GM18867 (cell line): ENCODE measurements at regions not wholly inside any gene's neighbourhood (a gene's known extent, or its start where the extent isn't known, plus 50 kb on each side); places are given as distances from the start of the nearest gene placed in this dataset.

Experiments used
- ATAC-seq: cut with Tn5 transposase; IDR thresholded peaks from one replicate; pipeline ENCODE4 v1.9.1; 2021; ENCODE audit warnings: mild to moderate bottlenecking, moderate library complexity; ENCODE audit not compliant: unreplicated experiment

DNA sequence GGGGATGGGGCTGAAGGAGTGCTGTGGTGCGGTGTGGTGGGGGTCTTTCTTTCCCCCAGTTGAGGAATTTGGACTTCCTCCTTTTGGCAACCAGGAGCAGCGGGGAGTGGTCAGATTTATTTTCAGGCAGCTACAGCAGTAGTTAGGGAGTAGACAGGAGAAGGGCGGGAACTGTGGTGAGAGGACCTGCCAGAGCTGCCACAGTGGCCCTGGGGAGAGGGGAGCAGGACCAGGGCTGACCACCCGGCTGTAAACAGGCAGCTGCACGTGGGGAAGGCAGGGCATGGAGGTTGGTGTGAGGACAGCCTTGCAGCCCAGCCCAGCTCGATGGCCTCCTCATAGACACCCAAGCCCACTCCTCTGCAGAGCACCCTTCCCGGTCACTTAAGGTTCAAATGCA, 197.2 kb downstream of the GLI2 start:
- ATAC-seq = no peak

DNA sequence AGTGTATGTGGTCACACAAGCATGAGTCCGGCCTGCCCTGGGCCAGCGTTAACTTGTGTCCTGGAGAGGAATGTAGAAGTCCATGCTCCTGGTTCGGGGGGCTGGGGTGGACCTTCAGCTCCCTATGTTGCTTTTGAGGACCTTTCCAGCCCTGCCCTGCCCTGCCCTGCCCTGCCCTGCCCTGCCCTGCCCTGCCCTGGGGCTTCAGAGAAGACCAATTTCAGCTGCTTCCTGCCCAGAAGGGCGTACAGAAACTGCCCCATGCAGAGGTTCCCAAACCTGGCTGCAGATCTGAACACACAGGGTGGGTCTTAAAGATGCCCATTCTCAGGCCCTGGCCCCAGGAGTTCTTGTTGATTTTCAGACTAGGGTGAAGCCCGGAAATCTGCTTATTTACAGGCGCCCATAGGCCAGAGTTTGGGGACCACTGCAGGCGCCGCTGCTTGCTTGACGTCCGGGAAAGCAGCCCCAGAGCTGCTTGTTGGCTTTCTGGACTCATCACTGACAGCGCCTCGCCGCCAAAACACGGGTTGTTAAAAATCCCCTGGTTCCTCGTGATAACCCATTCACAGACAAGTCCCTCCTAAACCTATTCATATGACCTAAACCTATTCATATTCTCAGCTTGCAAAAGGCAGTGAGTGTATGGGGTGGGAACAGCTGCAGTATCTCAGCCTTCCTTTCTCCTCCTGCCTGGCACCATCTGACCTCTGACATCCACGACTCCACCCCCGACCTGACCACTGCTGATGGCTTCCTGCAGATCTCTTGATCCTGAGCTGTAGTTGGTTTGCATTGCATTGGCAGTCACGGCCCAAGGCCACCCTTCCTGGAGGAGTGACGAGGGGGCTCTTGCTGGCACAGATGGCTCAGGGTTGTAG, 198.3 kb downstream of the GLI2 start:
- ATAC-seq = no peak

DNA sequence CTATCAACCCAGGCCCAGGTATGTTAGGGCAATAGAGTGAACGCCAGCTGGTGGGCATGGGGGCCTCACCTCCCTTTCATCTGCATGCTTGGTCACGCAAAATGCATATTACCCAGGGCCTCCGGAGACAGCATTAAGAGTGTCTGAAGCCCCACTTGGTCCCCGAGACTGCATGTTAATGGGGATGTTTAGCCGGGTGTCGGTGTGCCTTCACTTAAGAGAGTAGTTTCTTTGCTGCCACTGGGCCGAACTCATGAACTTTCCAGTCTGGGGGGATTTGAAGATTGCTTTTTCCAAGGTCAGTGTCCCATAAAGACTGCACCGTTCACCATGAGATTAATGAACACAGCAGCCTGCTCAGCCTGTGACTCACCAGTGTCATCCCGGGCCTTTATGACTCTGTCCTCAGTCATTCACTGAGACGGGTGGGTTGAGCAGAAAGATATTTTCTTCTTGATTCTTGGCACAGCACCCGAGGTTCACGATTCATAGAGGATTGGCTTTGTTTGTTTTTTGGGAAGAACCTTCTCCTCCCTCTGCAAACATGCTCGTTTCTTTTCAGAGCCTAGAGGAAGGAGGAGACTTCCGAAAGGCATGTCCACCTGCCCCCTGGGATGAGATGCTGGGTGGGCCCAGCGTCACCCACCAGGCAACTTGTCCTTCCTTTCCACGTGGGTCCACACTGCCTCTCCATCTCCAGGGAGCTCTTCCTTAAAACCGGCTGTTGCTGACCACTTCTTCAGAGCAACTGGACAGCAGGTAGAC, 199.1 kb downstream of the GLI2 start:
- no peak for ATAC-seq

DNA sequence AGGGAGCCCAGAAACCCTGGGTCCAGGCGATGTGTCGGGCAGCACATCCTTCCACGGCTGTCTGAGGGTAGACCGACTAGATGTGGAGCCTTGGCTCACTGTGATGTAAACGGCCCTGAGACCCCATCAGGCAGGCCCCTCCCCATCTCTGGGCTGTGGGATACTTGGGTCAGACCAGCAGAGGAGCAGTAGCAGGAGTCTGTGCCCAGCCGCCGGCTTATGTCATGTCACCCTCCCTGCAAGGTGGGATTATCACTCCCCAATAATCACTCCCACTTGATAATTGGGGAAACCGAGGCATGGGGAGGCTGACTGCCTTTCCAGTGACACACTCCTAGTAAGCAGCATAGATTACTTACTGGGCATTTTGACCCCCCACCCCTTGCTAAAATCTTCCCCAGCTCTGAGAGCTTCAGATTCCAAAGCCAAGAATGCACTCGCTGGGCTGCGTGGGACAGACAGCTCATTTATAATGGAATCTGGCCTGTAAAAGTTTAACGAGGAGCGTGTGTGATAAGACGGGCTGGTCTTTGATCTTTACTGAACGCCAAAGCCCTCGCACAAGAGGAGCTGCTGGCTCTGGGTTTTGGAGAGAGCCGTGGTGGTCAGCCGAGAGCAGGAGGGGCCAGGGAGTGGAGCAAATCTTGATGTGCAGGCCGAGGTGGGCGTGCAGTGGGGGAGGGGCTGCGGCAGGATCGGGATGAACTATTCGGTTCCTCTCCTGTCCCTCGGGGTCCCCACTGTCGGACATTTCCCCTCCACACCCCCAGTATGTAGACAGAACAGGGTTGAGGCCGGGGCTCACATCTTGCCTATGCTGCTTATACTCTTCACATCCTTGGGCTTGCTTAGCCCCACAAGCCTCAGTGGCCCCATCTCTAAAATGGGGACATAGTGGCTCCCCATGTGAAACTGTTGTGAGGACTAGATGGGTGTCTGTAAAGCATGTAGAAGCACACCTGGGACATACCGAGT, 200.0 kb downstream of the GLI2 start:
- ATAC-seq = no peak

DNA sequence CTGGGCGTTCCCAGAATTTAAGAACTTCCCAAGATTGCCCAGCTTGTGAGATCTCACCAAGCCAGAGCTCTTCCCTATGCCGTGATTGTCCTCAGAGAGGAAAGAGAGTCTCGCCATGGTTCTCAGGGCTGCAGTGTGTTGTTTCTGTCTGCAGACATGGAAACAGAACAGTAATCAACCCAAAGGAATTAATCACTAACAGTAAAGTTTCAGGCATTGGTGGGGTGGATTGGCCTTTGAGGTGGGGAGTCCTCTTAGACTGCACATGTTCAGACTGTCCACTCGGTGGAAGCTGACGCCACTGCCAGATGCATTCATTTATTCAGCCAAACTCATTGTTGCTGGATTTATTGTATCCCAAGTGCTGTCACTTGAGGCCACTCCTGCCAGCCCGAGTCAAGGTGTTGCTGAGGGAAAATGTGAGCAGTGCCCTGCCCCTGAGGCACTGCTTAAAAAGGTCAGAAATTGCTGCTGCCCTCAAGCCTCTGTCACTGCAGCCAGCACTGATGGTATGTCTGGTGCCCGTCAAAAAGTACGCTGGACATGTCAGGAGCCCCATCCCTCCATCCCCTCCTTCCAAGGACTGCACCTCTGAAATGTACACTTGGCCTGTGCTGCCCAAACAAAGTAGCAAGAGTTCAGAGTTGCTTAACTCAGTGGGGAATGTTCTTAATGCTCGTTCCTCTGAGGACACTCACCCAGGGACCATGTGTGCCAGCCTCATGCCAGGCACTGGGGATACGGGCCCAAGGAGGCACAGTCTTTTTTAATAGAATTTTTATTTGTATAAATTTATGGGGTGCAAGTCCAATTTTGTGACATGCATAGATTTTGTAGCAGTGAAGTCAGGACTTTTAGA, 201.0 kb downstream of the GLI2 start:
- no peak for ATAC-seq

DNA sequence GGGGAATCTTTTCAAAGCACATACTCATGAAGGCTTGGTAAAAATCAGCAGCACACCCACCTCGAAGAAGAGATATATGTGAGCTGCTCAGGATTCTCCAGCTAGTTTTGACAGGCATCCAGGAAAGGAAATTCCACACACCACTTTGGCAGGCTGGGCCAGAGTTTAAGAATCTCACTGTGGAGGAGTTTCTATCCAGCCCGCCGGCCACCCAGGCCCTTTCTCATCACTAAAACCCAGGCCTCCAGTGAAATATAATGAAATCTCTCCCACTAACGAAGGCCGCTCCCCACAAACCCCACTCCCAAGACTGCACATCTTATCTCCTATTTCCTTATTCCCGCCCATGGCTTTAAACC, 202.0 kb downstream of the GLI2 start:
- no peak for ATAC-seq

DNA sequence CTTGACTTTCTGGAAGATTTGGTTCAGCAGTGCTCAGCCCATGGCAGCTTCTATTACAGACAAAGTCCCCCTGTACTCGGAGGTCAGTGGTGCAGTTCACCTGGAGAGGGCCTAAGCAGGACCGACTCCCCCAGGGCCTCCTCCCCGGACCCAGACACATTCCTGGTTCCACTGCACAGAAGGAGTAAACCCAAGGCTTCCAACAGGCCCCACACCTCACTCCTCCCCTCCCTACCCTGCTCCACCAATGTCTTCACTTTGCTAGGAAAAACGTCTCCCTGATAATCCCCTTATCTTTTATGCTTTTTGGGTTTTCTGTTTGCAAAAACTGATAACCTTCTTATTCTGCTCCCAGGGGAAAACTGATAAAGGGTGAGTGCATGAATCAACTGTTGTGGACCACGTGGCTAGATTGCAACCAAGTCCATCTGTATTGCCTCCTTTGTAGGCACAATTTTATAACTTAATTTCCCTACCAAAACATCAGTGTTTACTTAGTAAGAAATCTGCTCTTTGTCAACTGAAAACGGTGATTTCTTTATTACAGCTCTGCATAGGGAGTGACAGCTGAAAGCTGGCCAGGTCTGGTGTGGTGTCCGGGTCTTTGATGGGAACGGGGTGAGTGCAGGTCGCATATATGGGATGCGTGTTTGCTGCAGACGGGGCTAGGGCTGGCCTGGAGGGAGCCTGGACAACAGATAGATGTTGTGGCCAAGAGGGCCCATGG, 202.5 kb downstream of the GLI2 start:
- no peak for ATAC-seq

DNA sequence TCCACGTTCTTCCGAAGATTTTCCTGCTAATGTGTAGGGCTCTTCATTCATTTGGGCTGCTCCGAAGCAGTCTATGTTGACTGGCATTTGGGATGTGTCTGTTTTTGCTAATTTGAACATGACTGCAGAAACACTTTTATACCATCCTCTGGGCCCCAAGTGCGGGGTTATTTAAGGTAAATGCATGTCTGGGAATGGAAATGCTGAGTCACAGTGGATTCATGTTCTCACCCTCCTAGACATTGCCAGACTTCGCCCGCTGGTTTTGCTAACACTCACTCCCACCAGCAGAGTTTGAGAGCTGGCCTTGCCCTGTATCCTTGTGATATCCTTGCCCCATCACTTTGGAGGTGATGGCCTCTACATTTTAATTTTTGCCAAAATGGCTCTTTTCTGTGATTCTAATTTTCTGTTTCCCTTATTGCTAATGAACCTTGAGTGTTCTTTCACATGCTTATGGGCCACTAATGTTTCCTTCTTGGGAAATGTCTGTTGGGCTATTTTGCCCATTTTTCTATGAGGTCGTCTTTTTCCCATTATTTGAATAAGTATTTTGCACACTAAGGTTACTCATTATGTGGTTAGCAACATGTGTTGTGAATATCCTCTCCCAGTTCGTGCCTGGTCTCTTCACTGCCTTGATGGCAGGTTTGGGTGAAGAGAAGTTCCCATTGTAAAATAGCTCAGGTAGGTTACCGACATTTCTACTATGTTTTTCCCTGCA, 204.1 kb downstream of the GLI2 start:
- no peak for ATAC-seq

DNA sequence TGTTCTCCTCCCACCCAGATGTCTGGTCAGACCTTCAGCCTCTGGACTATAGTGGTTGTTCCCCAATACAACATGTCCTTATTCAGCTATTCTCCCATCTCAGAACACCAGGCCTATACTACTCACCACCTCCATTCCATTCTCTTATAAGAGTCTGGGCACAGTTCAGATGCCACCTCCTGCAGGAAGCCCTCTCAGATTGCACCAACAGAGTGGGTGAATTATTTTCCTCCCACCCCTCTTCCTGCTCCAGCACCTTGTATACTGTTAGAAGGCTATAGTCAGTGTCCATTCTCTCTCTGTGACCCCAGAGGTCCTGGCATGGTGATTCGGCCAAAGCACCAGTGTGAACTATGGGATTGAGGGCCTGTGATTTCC, 204.6 kb downstream of the GLI2 start:
- ATAC-seq = no peak

DNA sequence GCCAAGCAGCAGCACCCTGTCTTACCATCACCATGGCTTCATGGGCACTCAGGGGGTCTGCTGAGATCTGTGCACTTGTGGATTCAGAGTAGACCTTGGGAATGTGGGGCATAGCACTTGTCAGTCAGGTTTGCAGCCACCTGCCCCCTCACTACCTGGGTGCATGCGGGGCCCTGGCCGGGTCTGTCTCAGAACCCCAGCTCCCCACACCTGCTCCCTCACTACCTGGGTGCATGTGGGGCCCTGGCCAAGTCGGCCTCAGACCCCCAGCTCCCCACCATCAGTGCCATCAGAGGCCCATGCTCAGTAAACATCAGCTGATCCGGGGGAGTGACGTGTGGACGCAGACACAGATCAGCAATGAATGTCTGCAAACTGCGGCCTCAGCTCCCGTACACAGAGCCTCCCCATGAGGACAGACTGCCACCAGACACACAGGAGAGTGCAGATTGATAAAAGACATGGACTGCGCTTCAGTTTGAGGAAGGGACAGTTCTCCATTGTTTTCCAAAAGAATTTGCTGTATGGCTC, 205.1 kb downstream of the GLI2 start:
- no peak for ATAC-seq

DNA sequence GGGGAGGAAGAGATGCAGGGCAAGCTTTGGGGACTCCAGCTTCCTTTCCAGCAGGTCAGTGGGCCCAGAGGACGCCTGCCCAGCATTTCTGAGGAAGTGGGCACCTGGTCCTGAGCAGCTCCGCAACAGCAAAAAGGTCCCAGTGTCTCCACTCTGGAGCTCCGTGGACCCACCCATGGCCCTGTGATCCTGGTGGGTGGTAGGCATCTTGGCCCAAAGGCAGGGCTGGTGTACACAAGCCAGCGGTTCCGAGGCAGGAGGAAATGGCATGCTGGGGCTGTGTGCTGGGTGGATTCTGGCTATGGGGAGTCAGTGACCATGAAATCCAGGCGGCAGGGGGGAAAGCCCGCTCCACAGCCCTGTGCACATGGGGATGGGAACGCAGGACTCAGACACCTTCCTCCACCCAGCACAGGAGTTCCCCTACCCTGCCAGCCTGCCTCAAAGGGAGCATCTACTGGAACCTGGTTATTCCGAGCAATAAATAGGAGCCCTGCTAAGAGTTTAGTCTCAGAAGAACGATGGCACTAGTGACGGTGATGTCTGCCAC, 206.0 kb downstream of the GLI2 start:
- ATAC-seq = no peak

DNA sequence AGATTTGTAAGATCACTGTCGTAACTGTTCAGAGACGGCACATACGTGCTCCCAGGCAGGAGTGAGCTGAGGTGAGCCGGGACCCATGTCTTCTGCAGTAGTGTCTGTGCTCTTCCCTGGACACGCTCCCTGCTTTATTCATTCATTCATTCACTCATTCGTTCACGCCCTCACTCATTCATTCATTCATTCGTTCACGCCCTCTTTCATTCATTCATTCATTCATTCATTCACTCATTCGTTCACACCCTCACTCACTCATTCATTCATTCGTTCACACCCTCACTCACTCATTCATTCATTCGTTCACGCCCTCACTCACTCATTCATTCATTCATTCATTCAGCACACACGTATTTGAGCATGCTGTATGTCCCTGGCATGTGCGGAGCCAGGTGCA, 207.0 kb downstream of the GLI2 start:
- ATAC-seq = no peak

DNA sequence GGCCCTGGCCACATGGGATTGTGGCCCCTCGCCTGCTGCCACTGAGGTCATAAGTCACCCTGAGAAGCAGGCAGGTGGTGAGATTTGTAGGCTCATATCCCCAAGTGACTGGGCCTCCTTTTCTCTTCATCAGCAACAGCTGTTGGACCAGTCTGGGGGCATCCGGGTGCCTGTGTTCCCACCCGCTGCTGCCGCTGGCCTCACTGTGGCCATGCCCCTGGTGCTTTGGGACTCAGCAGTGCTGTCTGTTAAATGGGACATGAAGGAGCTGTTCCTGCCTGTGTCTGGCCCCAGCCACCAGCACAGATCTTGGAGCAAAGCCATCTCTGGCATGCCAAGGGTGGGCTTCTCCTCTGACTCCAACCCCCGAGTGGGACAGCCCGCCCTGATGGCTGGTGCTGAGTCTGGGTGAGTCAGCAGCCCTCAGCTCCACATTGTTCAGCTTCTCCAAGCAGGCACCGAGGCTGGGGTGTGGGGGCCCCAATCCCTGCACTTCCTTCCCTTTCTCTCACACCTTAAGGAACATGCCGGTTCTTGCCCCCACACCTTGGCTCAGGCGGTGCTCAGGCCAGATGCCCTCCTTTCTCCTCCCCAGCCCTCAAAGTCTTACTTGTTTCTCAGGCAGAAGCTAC, 207.9 kb downstream of the GLI2 start:
- ATAC-seq = no peak

DNA sequence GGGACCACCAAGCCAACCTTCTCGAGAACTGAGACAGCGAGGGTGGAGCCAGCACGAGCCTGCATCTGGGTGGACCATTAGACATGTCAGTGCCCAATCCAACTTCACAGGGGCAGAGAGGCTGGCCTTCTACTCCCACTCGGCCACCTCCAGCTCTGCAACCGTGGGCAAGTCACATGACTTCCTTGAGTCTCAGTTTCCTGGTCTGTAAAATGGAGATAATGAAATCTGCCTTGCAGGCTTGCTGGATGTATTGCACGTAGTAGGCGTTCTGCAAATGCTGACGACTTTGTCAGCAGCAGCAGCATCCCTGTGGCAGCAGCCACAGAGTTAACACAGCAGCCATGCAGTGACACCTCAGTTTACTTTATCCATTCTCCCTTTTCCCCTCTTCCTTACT, 208.9 kb downstream of the GLI2 start:
- ATAC-seq = no peak

DNA sequence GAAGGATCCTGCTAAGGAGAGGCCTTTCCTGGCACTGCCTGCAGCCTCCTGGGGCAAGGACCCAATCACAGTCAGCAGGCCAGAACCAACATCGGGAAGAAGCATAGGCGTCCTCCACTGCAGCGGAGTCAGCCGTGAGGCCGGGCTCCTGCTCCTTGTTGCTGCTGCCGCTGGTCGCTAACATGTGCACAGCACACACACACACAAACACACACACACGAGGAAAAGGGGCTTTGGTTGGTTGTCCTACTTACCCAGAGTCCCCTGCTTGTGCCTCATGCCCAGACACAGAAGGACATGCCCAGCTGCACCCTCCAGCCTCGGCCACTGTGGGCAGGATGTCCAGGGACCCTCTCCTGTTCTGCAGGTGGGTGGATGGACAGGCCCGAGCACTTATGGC, 209.4 kb downstream of the GLI2 start:
- ATAC-seq = no peak

DNA sequence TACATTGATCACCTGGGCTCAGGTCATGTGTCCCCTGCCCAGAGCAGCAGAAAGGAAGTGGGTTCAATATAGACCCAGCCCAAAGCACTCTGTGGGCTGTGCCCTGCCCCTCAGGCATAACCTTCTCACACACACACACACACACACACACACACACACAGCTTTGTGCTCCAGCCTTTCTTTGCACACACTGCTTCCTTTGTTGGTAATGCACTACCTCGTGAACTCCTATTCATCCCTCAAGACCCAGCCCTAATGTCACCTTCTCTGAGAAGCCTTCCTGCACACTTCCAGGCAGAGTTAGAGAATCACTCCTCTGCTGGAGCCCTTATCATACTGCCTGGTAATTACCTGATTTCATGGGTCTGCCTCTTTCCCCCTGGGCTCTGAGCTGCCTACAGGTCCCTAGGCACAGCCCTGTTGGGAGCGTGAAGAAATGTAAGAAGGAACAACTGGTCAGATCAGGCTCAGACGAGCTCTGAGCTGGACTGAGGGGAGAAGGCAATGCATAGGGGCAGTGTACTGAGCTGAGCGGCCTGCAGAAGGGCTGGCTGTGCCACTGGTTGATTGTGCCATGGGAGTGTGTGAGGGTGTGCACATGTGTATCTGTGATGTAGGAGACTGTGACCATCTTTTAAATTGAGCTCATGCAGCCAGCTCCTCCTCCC, 210.3 kb downstream of the GLI2 start:
- no peak for ATAC-seq

DNA sequence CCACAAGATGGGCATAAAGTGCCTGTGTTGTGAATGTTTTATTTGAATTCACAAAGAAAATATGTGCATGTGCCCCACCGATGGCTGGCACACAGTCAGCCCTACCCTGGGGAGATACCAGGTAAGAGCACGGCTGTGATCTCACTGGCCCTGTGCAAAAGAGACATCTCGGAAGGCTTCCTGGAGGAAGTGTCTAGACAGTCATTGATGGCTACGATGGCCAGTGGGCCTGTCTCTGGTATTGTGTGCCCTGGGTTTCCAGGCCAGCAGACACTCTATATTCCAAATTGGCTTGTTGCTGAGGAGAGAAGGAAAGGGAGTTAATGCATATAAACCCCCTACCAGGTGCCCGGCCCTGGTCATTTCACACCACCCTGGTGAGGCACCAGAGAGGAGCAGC, 211.7 kb downstream of the GLI2 start:
- ATAC-seq = no peak
